Heart right ventricle (tissue), 16 donors: ENCODE measurements at regions not wholly inside any gene's neighbourhood (a gene's known extent, or its start where the extent isn't known, plus 50 kb on each side); places are given as distances from the start of the nearest gene placed in this dataset.
"Not testable (repeated sequence)": the region's sequence is repeated elsewhere in the genome, so short reads cannot be mapped to it uniquely, and the experiment has no call there.

Source experiments
- ATAC-seq, 8 donors: fragments of 200-7000 bp; cut with Tn5 transposase; one replicate each; pipeline ENCODE4 v1.9.1; 2020; ENCODE audit warnings: mild to moderate bottlenecking in 8 of 8, moderate library complexity in 8 of 8, moderate number of reproducible peaks in 1 of 8
- DNase-seq, 2 donors: peaks; one replicate each; pipeline ENCODE4 v3.0.0-alpha.2; 2020
- H3K27ac ChIP-seq, 10 donors: fragments of 200-600 bp; sonication (generic) in 2 of 10; one replicate each; pipeline versions ENCODE4 v1.5.0 to v1.8.0; 2020 to 2022; ENCODE audit warnings: mild to moderate bottlenecking in 3 of 10
- H3K27me3 ChIP-seq, 7 donors: fragments of 200-600 bp; one replicate each; pipeline ENCODE4 v1.8.0; 2021 to 2022; ENCODE audit warnings: mild to moderate bottlenecking in 2 of 7
- H3K36me3 ChIP-seq, 9 donors: fragments of 200-600 bp; sonication (generic) in 1 of 9; one replicate each; pipeline versions ENCODE4 v1.5.0 to v1.8.0; 2020 to 2022; ENCODE audit warnings: mild to moderate bottlenecking in 2 of 9
- H3K4me1 ChIP-seq, 9 donors: fragments of 200-600 bp; sonication (generic) in 1 of 9; one replicate each; pipeline versions ENCODE4 v1.5.0 to v1.8.0; 2020 to 2022; ENCODE audit warnings: mild to moderate bottlenecking in 4 of 9
- H3K4me3 ChIP-seq, 10 donors: fragments of 200-600 bp; sonication (generic) in 2 of 10; one replicate each; pipeline versions ENCODE4 v1.5.0 to v1.8.0; 2020 to 2022; ENCODE audit warnings: mild to moderate bottlenecking in 7 of 10, moderate library complexity in 2 of 10
- H3K9me3 ChIP-seq, 11 donors: fragments of 200-600 bp in 10 of 11; sonication (generic) in 2 of 11; one replicate each; pipeline versions ENCODE4 v1.5.0 to v1.8.0; 2013 to 2022; ENCODE audit warnings: mild to moderate bottlenecking in 2 of 11, control low read depth in 1 of 11, moderate library complexity in 1 of 11
- CTCF ChIP-seq, 9 donors: fragments of 200-600 bp; sonication (generic) in 2 of 9; IDR thresholded peaks; one replicate each; pipeline versions ENCODE4 v1.5.0 to v1.8.0; 2021 to 2022; ENCODE audit warnings: antibody characterized with exemption in 9 of 9, mild to moderate bottlenecking in 5 of 9, moderate library complexity in 1 of 9
- WGBS, 2 donors: extraction: QIAGEN DNeasy Blood & Tissue Kit; methylation state at CpG; one replicate each; pipeline ENCODE4 v1.1.7; 2013; ENCODE audit warnings: inconsistent platforms in 1 of 2; 5-methylcytosine and 5-hydroxymethylcytosine counted together
- intact Hi-C, 10 donors: fragments of 100-400 bp; cut with DNase I; formaldehyde crosslinking; loops; one replicate each; pipeline versions ENCODE4 v1.11.1 to v1.14.2; 2022
- donor health status: Arrhythmogenic right ventricular cardiomyopathy.
- donor health status: ischemic (EF 13 %, LVEDD 7.1; RV severe dilation, severe dysfunction).
- donor health status: healthy with polysubstance abuse.
- donor health status: DM: no; HTN: yes; CAD: no.
- donor health status: DM: no; HTN: no; CAD: no.
- donor health status: ischemic (EF 25% LVEDD 6.9; RV normal size, moderate dysfunction).
- donor health status: ischemic (EF 25% LVEDD 5.7; RV mildly dilated, moderate dysfunction).
- donor health status: healthy.
- donor health status: DM: yes; HTN: yes; CAD: no.
- donor health status: Ischemic cardiomyopathy.
- donor health status: ischemic (EF 35%, LVEDD 5.7; RV mildly dilated, moderate dysfunction).
- donor health status: nonischemic (EF 11% LVEDD 7.7; RV severe dilation, severe dysfunction).
- donor health status: DM: yes; HTN: yes; CAD: no.
- donor health status: PGD.
- donor health status: ischemic (EF 29% LVEDD 5.4; RV normal size, mild dysfunction).
- donor health status: nonischemic (EF 23%, LVEDD 6.1; RV moderate dilation, normal function).

GRCh38 chr17:26936645-26937044 lies 357.3 kb upstream of the WSB1 start:
- H3K27me3 ChIP-seq, DNase-seq, H3K4me3 ChIP-seq, H3K27ac ChIP-seq, H3K36me3 ChIP-seq, intact Hi-C loops, H3K4me1 ChIP-seq: not testable (repeated sequence)
- 73 to 83% methylated on average over 4 of the region's 4 CpGs for WGBS, 2 donors
- peak in 6 of 8 donors; percentile 41 to 57 (median 48) for ATAC-seq
- H3K9me3 ChIP-seq, result peaks cover 0 to 53% (median 9%) of the 10 kb centered on the region in 11 donors

DNA sequence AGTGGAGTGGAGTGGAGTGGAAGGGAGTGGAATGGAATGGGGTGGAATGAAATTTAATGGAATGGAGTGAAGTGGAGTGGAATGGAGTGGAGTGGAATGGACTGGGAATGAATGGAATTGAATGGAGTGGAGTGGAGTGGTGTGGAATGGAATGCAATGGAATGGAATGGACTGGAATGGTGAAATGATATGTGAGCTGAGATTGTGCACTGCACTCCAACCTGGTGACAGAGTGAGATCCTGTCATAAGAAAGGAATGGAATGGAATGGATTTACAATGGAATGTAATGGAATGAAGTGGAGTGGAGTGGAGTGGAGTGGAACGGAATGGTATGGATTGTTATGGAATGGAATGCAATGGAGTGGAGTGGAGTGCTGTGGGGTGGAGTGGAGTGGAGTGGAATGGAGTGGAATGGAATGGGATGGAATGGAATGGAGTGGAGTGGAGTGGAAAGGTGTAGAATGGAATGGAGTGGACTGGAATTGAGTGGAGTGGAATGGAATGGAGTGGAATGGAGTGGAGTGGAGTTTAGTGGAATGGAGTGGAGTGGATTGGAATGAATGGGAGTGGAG lies 356.1 kb upstream of the WSB1 start:
- intact Hi-C loops, result not testable (repeated sequence)
- WGBS, 2 donors, result 40 to 51% methylated on average over 1 of the region's 1 CpG

DNA sequence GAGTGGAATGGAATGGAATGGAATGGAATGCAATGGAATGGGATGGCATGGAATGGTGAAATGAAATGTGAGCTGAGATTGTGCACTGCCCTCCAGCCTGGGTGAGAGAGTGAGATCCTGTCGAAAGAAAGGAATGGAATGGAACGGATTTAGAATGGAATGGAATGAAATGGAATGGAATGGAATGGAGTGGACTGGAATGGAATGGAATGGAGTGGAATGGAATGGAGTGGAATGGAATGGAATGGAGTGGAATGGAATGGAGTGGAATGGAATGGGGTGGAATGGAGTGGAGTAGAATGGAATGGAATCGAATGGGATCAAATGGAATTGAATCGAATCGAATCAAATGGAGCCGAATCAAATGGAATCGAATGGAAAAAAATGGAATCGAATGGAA lies 354.2 kb upstream of the WSB1 start:
- ATAC-seq, result peak in 2 of 8 donors; percentile 21 to 60
- DNase-seq, H3K36me3 ChIP-seq, H3K27me3 ChIP-seq, H3K27ac ChIP-seq, intact Hi-C loops, H3K4me1 ChIP-seq, H3K4me3 ChIP-seq: not testable (repeated sequence)
- WGBS, 2 donors, result 79 to 83% methylated on average over 8 of the region's 8 CpGs
- peaks cover 0 to 53% (median 9%) of the 10 kb centered on the region in 11 donors for H3K9me3 ChIP-seq

More for the DNA sequence above, 356.1 kb upstream of the WSB1 start:
- H3K4me3 ChIP-seq, H3K36me3 ChIP-seq, DNase-seq, H3K27ac ChIP-seq, H3K4me1 ChIP-seq, H3K27me3 ChIP-seq: not testable (repeated sequence)
- H3K9me3 ChIP-seq, result peaks cover 0 to 53% (median 9%) of the 10 kb centered on the region in 11 donors
- peak; percentile 64 to 88 (median 74) for ATAC-seq

GRCh38 chr17:26940587-26940986 lies 353.3 kb upstream of the WSB1 start:
- H3K4me3 ChIP-seq, H3K27ac ChIP-seq, H3K36me3 ChIP-seq, H3K27me3 ChIP-seq, intact Hi-C loops, H3K4me1 ChIP-seq, DNase-seq: not testable (repeated sequence)
- 37 to 58% methylated on average over 2 of the region's 2 CpGs for WGBS, 2 donors
- peak in 6 of 8 donors; percentile 34 to 85 (median 62) for ATAC-seq
- H3K9me3 ChIP-seq, result peaks cover 0 to 53% (median 9%) of the 10 kb centered on the region in 11 donors

GRCh38 chr17:26962255-26963162 lies 331.4 kb upstream of the WSB1 start:
- H3K27ac ChIP-seq, result no peak overlapping the region
- no peaks in the 10 kb centered on the region for H3K4me1 ChIP-seq
- ATAC-seq, result no peak
- peaks cover 0 to 45% (median 28%) of the 10 kb centered on the region in 7 donors for H3K27me3 ChIP-seq
- intact Hi-C loops, result no loop called here
- DNase-seq, result no peak
- no peaks in the 10 kb centered on the region for H3K36me3 ChIP-seq
- peaks cover 0 to 18% (median 0%) of the 10 kb centered on the region in 11 donors for H3K9me3 ChIP-seq
- peak overlapping the region in 1 of 10 donors; percentile 17 for H3K4me3 ChIP-seq
- WGBS, 2 donors, result 27 to 40% methylated on average over 90 to 91 of the region's 91 CpGs
- no peak for TF ChIP-seq CTCF (IDR thresholded peaks at IDR 0.05)

DNA sequence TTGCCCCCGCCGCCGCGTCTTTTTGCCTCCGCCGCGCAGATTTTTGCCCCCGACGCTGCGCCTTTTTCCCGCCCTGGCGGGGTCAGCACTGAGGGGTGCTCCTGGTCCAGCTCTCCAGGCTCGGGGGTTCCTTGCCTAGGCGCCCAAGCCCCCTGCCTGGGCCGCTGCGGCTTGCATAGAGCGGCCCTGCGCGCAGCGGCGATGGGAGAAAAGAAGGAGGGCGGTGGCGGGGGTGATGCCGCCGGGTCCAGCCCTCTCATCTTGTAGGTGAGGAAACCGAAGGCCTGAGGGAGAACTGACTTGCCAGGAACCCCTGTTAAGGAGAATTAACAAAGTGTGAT lies 330.8 kb upstream of the WSB1 start:
- TF ChIP-seq CTCF (IDR thresholded peaks at IDR 0.05), result no peak
- Histone ChIP-seq H3K4me1 (no peaks in the 10 kb centered on the region), H3K9me3 (peaks cover 0 to 18% (median 0%) of the 10 kb centered on the region in 11 donors), H3K27ac (no peak overlapping the region), H3K36me3 (no peaks in the 10 kb centered on the region), H3K4me3 (peak overlapping the region in 1 of 10 donors; percentile 17), H3K27me3 (peaks cover 0 to 45% (median 28%) of the 10 kb centered on the region in 7 donors)
- DNase-seq (no peak), ATAC-seq (no peak)
- 31 to 45% methylated on average over 26 of the region's 26 CpGs for WGBS, 2 donors
- intact Hi-C loops, result no loop called here

GRCh38 chr17:26965898-26966624 lies 327.9 kb upstream of the WSB1 start:
- intact Hi-C loops, DNase-seq, H3K36me3 ChIP-seq, H3K4me1 ChIP-seq, H3K4me3 ChIP-seq, H3K27ac ChIP-seq, ATAC-seq: not testable (repeated sequence)
- Histone ChIP-seq H3K27me3 (peaks cover 0 to 36% (median 25%) of the 10 kb centered on the region in 7 donors), H3K9me3 (peaks cover 0 to 21% (median 0%) of the 10 kb centered on the region in 11 donors)
- 59 to 78% methylated on average over 1 of the region's 1 CpG for WGBS, 2 donors

DNA sequence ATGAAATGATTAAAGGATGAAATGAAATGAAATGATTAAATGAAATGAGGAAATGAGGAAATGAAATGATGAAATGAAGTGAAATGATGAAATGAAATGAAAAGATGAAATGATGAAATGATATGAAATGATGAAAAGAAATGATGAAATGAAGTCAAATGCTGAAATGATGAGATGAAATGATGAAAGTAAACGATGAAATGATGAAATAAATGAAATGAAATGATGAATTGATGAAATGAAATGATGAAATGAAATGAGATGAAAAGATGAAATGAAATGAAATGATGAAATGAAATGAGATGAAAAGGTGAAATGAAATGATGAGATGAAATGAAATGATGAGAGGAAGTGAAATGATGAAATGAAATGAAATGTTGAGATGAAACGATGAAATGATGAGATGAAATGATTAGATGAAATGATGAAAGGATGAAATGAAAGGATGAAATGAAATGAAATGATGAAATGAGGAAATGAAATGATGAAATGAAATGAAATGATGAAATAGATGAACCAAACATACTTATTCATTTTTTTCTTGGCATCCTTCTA lies 327.2 kb upstream of the WSB1 start:
- H3K4me3 ChIP-seq, ATAC-seq, H3K27ac ChIP-seq, intact Hi-C loops, H3K36me3 ChIP-seq, H3K4me1 ChIP-seq, DNase-seq: not testable (repeated sequence)
- Histone ChIP-seq H3K9me3 (peaks cover 0 to 21% (median 0%) of the 10 kb centered on the region in 11 donors), H3K27me3 (peaks cover 0 to 29% (median 22%) of the 10 kb centered on the region in 7 donors)
- WGBS, 2 donors, result 50 to 67% methylated on average over 2 of the region's 2 CpGs
